K562 (cell line): ENCODE measurements at regions not wholly inside any gene's neighbourhood (a gene's known extent, or its start where the extent isn't known, plus 50 kb on each side); places are given as distances from the start of the nearest gene placed in this dataset.
"Not testable (repeated sequence)": the region's sequence is repeated elsewhere in the genome, so short reads cannot be mapped to it uniquely, and the experiment has no call there.

Experiments
- ATAC-seq: fragments of 200-7000 bp; cut with Tn5 transposase; 3 replicates; pipeline ENCODE4 v1.9.1; 2020; ENCODE audit warnings: moderate library complexity
- BruUV-seq: library from RNA; stranded (reverse); fragments of 400-500 nt; replicated peaks from 2 replicates; lab custom pipeline; 2021; lab: Mats Ljungman, UMichigan
- CTCF ChIA-PET: fragments of 300-600 bp; formaldehyde crosslinking; extraction: SDS; loops from one replicate; lab custom pipeline; 2021; ENCODE audit warnings: low intra/inter-chr PET ratio; lab: Yijun Ruan, JAX
- POLR2A ChIA-PET: fragments of 300-600, 350-650 bp; sonication (Branson Sonifier 250); formaldehyde crosslinking; extraction: SDS; loops from one replicate; lab custom pipeline; 2021; ENCODE audit warnings: antibody characterized with exemption, inconsistent platforms; lab: Yijun Ruan, JAX
- DNase-seq, 4 experiments: peaks; one replicate each; pipeline versions ENCODE4 v3.0.0 to v3.0.0-alpha.2; 2011 to 2018; ENCODE audit warnings: low spot score in 3 of 4, mixed read lengths in 3 of 4; ENCODE audit errors: extremely low read depth in 1 of 4
- FAIRE-seq: peaks from 2 replicates; lab custom pipeline; 2011; peaks lifted over from hg19 to GRCh38; lab: Jason Lieb, UNC
- H2AFZ ChIP-seq: 2 replicates; pipeline ENCODE4 v1.6.0; 2011; ENCODE audit warnings: low read depth, low read length, control low read depth, inconsistent platforms
- H3K27ac ChIP-seq: fragments of 200-600 bp; 3 replicates; pipeline ENCODE4 v1.8.0; 2011; ENCODE audit warnings: low read depth, mild to moderate bottlenecking, control low read depth, inconsistent platforms, low read length, moderate library complexity, mixed read lengths; ENCODE audit errors: extremely low read depth
- H3K27me3 ChIP-seq, 2 experiments: fragments of 300-600 bp in 1 of 2; 2 replicates in 1 of 2; 3 replicates in 1 of 2; pipeline versions ENCODE4 v1.6.0 to v1.8.0; 2011; ENCODE audit warnings: inconsistent platforms in 2 of 2, low read length in 2 of 2, mild to moderate bottlenecking in 1 of 2, mixed read lengths in 1 of 2, moderate library complexity in 1 of 2; ENCODE audit not compliant: control insufficient read depth in 2 of 2, insufficient read depth in 2 of 2
- H3K36me3 ChIP-seq: fragments of 300-600 bp; 3 replicates; pipeline ENCODE4 v1.8.0; 2011; ENCODE audit warnings: mild to moderate bottlenecking, low read length, inconsistent platforms; ENCODE audit not compliant: control insufficient read depth, insufficient read depth
- H3K4me1 ChIP-seq, 2 experiments: fragments of 200-600 bp in 1 of 2; replicated peaks in 1 of 2; 2 replicates in 1 of 2; 3 replicates in 1 of 2; pipeline versions ENCODE4 v1.5.1 to v1.8.0; 2011; ENCODE audit warnings: inconsistent platforms in 2 of 2, low read length in 2 of 2, mild to moderate bottlenecking in 1 of 2, mixed read lengths in 1 of 2, moderate library complexity in 1 of 2; ENCODE audit not compliant: control insufficient read depth in 2 of 2, insufficient read depth in 2 of 2
- H3K4me2 ChIP-seq: 2 replicates; pipeline ENCODE4 v1.6.1; 2011; ENCODE audit warnings: low read length, control low read depth, inconsistent platforms, mixed read lengths; ENCODE audit not compliant: insufficient read depth
- H3K4me3 ChIP-seq: fragments of 200-600 bp; sonication (generic), shearing (Covaris generic); 2 replicates; pipeline ENCODE4 v1.5.1; 2016; ENCODE audit warnings: control low read depth, inconsistent platforms
- H3K79me2 ChIP-seq: fragments of 200-600 bp; 3 replicates; pipeline ENCODE4 v1.8.0; 2011; ENCODE audit warnings: low read length, inconsistent platforms; ENCODE audit not compliant: control insufficient read depth, insufficient read depth
- H3K9ac ChIP-seq, 2 experiments: 2 replicates each; pipeline versions ENCODE4 v1.6.0 to v1.6.1; 2011; ENCODE audit warnings: low read depth in 2 of 2, low read length in 2 of 2, control low read depth in 1 of 2, inconsistent platforms in 1 of 2, mild to moderate bottlenecking in 1 of 2, mixed read lengths in 1 of 2; ENCODE audit not compliant: insufficient read depth in 1 of 2
- H3K9me1 ChIP-seq: one replicate; pipeline ENCODE4 v1.6.0; 2011; ENCODE audit warnings: inconsistent platforms, mild to moderate bottlenecking, low read length, moderate library complexity; ENCODE audit not compliant: control insufficient read depth, insufficient read depth
- H3K9me3 ChIP-seq: replicated peaks from 2 replicates; pipeline ENCODE4 v1.5.1; 2011; ENCODE audit warnings: low read depth, low read length, inconsistent platforms; ENCODE audit not compliant: control insufficient read depth, insufficient read depth
- H4K20me1 ChIP-seq: replicated peaks from 2 replicates; pipeline ENCODE4 v1.6.1; 2011; ENCODE audit warnings: low read length, inconsistent platforms, mixed read lengths; ENCODE audit not compliant: control insufficient read depth, insufficient read depth
- CEBPG ChIP-seq, 3 experiments: fragments of 200-800 bp in 1 of 3; sonication (Bioruptor generic) in 1 of 3; sonication (generic) in 1 of 3; formaldehyde crosslinking in 1 of 3; IDR thresholded peaks in 2 of 3; conservative IDR thresholded peaks in 1 of 3; 2 replicates each; pipeline versions ENCODE4 v1.6.1 to v1.8.0; 2016 to 2022; ENCODE audit warnings: missing compliant biosample characterization in 2 of 3, missing genetic modification characterization in 2 of 3, mild to moderate bottlenecking in 1 of 3, missing genetic modification reagents in 1 of 3
- CLOCK ChIP-seq: fragments of 250-450 bp; sonication (Bioruptor Pico); IDR thresholded peaks from 2 replicates; pipeline ENCODE4 v1.4.0; 2020; ENCODE audit warnings: mild to moderate bottlenecking, moderate library complexity, borderline replicate concordance
- DACH1 ChIP-seq: fragments of 450-650 bp; IDR thresholded peaks from 2 replicates; pipeline ENCODE4 v1.6.1; 2018; ENCODE audit not compliant: partially characterized antibody
- DEAF1 ChIP-seq: fragments of 450-650 bp; formaldehyde crosslinking; IDR thresholded peaks from 2 replicates; pipeline ENCODE4 v1.4.0; 2020; ENCODE audit warnings: mild to moderate bottlenecking, moderate library complexity
- DPF2 ChIP-seq: fragments of 450-650 bp; IDR thresholded peaks from 2 replicates; pipeline ENCODE4 v1.6.1; 2016
- HDAC1 ChIP-seq, 2 experiments: fragments of 450-650 bp; IDR thresholded peaks; 2 replicates each; pipeline ENCODE4 v1.6.1; 2016 to 2017; ENCODE audit warnings: inconsistent platforms in 1 of 2, mild to moderate bottlenecking in 1 of 2, moderate library complexity in 1 of 2
- MIER1 ChIP-seq: fragments of 450-650 bp; IDR thresholded peaks from 2 replicates; pipeline ENCODE4 v1.6.1; 2016; ENCODE audit warnings: antibody characterized with exemption, mild to moderate bottlenecking, low read depth
- PHF8 ChIP-seq: fragments of 200-600 bp; sonication (generic); IDR thresholded peaks from 2 replicates; pipeline ENCODE4 v1.6.1; 2012; ENCODE audit warnings: mixed run types, mild to moderate bottlenecking, inconsistent platforms, low read length, moderate library complexity, borderline replicate concordance
- PKNOX1 ChIP-seq: fragments of 450-650 bp; IDR thresholded peaks from 2 replicates; pipeline ENCODE4 v1.6.1; 2016
- POLR2G ChIP-seq: fragments of 200-400 bp; formaldehyde crosslinking; IDR thresholded peaks from 2 replicates; pipeline ENCODE4 v1.6.1; 2017; ENCODE audit warnings: low read depth, mild to moderate bottlenecking, antibody characterized with exemption, low read length, moderate library complexity
- ZNF57 ChIP-seq: fragments of 450-650 bp; formaldehyde crosslinking; IDR thresholded peaks from 2 replicates; pipeline ENCODE4 v1.4.0; 2020; ENCODE audit warnings: mild to moderate bottlenecking, moderate library complexity
- WGBS: fragments of 100-300 bp; shearing (Covaris generic); methylation state at CpG from one replicate; pipeline ENCODE4 v1.1.6; 2016; ENCODE audit warnings: low coverage, mixed read lengths; ENCODE audit not compliant: insufficient coverage; ENCODE audit errors: missing lambda C conversion rate; 5-methylcytosine and 5-hydroxymethylcytosine counted together
- in situ Hi-C: fragments of 300-500 bp; cut with MboI; formaldehyde crosslinking; loops from 4 replicates; pipeline ENCODE4 v1.15.0; 2018; ENCODE audit warnings: inconsistent platforms, mixed read lengths
- intact Hi-C: fragments of 100-400 bp; cut with micrococcal nuclease; formaldehyde crosslinking; loops from 2 replicates; pipeline ENCODE4 v1.14.2; 2022

GRCh38 chr12:9283346-9284095 lies 75.3 kb upstream of the PZP start (continued):
- TF ChIP-seq PHF8, result peak; percentile 59; the same call in 1 of the 2 replicates
- TF ChIP-seq PKNOX1, result peak; percentile 94
- TF ChIP-seq CEBPG (CRISPR knock-in tag; IDR thresholded peaks at IDR 0.05), result not testable (repeated sequence)
- TF ChIP-seq CEBPG (tag; conservative IDR thresholded peaks at IDR 0.05 in 1 of 2, IDR thresholded peaks at IDR 0.05 in 1 of 2), result peak in 1 of 2 experiments; percentile 17; a peak in 1 of 4 replicates

- no peak for DNase-seq
- no peak overlapping the region for H3K27ac ChIP-seq
- no peaks in the 10 kb centered on the region for H3K4me1 ChIP-seq
- H3K4me2 ChIP-seq, result no peak overlapping the region
- intact Hi-C loops, result no loop called here
- BruUV-seq, result no TSS peak
- POLR2A ChIA-PET, result no interaction called here
- FAIRE-seq, result no peak
- H3K4me3 ChIP-seq, result no peak overlapping the region
- H4K20me1 ChIP-seq, result no peaks in the 10 kb centered on the region
- H3K9ac ChIP-seq, result no peak overlapping the region
- no peak overlapping the region for H2AFZ ChIP-seq
- ATAC-seq, result no peak
- no peaks in the 10 kb centered on the region for H3K9me1 ChIP-seq
- H3K36me3 ChIP-seq, result no peaks in the 10 kb centered on the region
- in situ Hi-C loops, result no loop called here
- H3K27me3 ChIP-seq, result no peaks in the 10 kb centered on the region; a peak in 1 of 5 replicates
- WGBS, result 6% methylated on average over 3 of the region's 4 CpGs
- CTCF ChIA-PET, result no interaction called here
- no peaks in the 10 kb centered on the region for H3K9me3 ChIP-seq
- no peaks in the 10 kb centered on the region for H3K79me2 ChIP-seq
- no peak for TF ChIP-seq DEAF1 (CRISPR knock-in tag)
- no peak for TF ChIP-seq POLR2G
- no peak for TF ChIP-seq HDAC1 (IDR thresholded peaks at IDR 0.05)
- TF ChIP-seq ZNF57 (CRISPR knock-in tag), result no peak
- no peak for TF ChIP-seq DPF2
- TF ChIP-seq DACH1, result no peak
- TF ChIP-seq CLOCK (CRISPR knock-in tag), result no peak
- no peak for TF ChIP-seq MIER1
These were observed 68.8 kb upstream of the PZP start for GRCh38 chr12:9276990-9277389.
